ENCODE measurements at regions not wholly inside any gene's neighbourhood (a gene's known extent, or its start where the extent isn't known, plus 50 kb on each side); places are given as distances from the start of the nearest gene placed in this dataset.

- TF ChIP-seq CBX8 (IDR thresholded peaks at IDR 0.05; ENCODE audit: borderline replicate concordance, low read depth, low read length) = no peak
- TF ChIP-seq CTCF (IDR thresholded peaks at IDR 0.05; ENCODE audit: control extremely low read depth in 1 of 3, insufficient read depth in 1 of 3, low read depth in 1 of 3, low read length in 3 of 3) = no peak
- no peak for TF ChIP-seq HDAC6 (IDR thresholded peaks at IDR 0.05; ENCODE audit: low read depth, low read length)
- TF ChIP-seq HDAC2 (IDR thresholded peaks at IDR 0.05; ENCODE audit: borderline replicate concordance in 1 of 2, low read depth in 2 of 2, low read length in 2 of 2) = no peak
- no peak for TF ChIP-seq KDM5A (IDR thresholded peaks at IDR 0.05; ENCODE audit: low read length)
- no peak for TF ChIP-seq NRF1 (IDR thresholded peaks at IDR 0.05; ENCODE audit: low read depth, low read length)
- no peak for TF ChIP-seq CHD2 (IDR thresholded peaks at IDR 0.05; ENCODE audit: low read length)
- TF ChIP-seq EZH2 (IDR thresholded peaks at IDR 0.05; ENCODE audit: low read depth, low read length, severe bottlenecking) = no peak
- TF ChIP-seq SIN3A (conservative IDR thresholded peaks at IDR 0.05 in 1 of 2, IDR thresholded peaks at IDR 0.05 in 1 of 2; ENCODE audit: low read depth in 1 of 2, low read length in 2 of 2) = no peak
- no peak for TF ChIP-seq EP300 (IDR thresholded peaks at IDR 0.05; ENCODE audit: borderline replicate concordance in 1 of 2, low read depth in 2 of 2, low read length in 2 of 2)
- TF ChIP-seq SAP30 (IDR thresholded peaks at IDR 0.05; ENCODE audit: insufficient read depth, insufficient replicate concordance, low read length) = no peak
Observed at GRCh38 chr16:8103649-8104289, 486.5 kb downstream of the TMEM114 start.
